GM12865 (cell line): ENCODE measurements at regions not wholly inside any gene's neighbourhood (a gene's known extent, or its start where the extent isn't known, plus 50 kb on each side); places are given as distances from the start of the nearest gene placed in this dataset.
A peak's percentile ranks its signal among the peaks of the same experiment; 100 is the strongest.
"Not testable (repeated sequence)": the region's sequence is repeated elsewhere in the genome, so short reads cannot be mapped to it uniquely, and the experiment has no call there.

Experiments used
- DNase-seq: peaks from one replicate; pipeline ENCODE4 v3.0.0; 2010; ENCODE audit warnings: low read depth
- H3K4me3 ChIP-seq: 2 replicates; pipeline ENCODE4 v1.5.1; 2011; ENCODE audit warnings: mild to moderate bottlenecking, low read depth, low read length, control low read depth
- CTCF ChIP-seq: IDR thresholded peaks from 2 replicates; pipeline ENCODE4 v1.5.1; 2011; ENCODE audit warnings: low read length, control low read depth, low read depth, inconsistent platforms; ENCODE audit not compliant: insufficient read depth; ENCODE audit errors: missing control alignments

- TF ChIP-seq CTCF: no peak
- no peak overlapping the region for H3K4me3 ChIP-seq
- no peak for DNase-seq
Observed at GRCh38 chr1:221965252-221965651, 223.4 kb upstream of the DUSP10 start.

GRCh38 chr1:221963742-221964141 is 221.9 kb upstream of the DUSP10 start:
- H3K4me3 ChIP-seq: no peak overlapping the region
- no peak for DNase-seq
- no peak for TF ChIP-seq CTCF

- DNase-seq: no peak
- no peak overlapping the region for H3K4me3 ChIP-seq
- TF ChIP-seq CTCF: no peak
Observed at GRCh38 chr1:221962385-221962784, 220.5 kb upstream of the DUSP10 start.

GRCh38 chr1:221961532-221962292 is 219.8 kb upstream of the DUSP10 start:
- peak; percentile 69 for DNase-seq
- H3K4me3 ChIP-seq: no peak overlapping the region
- TF ChIP-seq CTCF: no peak

GRCh38 chr1:221958161-221958562 is 216.3 kb upstream of the DUSP10 start:
- not testable (repeated sequence) for DNase-seq, H3K4me3 ChIP-seq

GRCh38 chr1:221957350-221957749 is 215.5 kb upstream of the DUSP10 start:
- H3K4me3 ChIP-seq: not testable (repeated sequence)

GRCh38 chr1:221949996-221950395 is 208.1 kb upstream of the DUSP10 start:
- TF ChIP-seq CTCF: no peak
- H3K4me3 ChIP-seq: no peak overlapping the region
- no peak for DNase-seq

More at GRCh38 chr1:221957350-221957749, 215.5 kb upstream of the DUSP10 start:
- not testable (repeated sequence) for DNase-seq

- no peak overlapping the region for H3K4me3 ChIP-seq
- TF ChIP-seq CTCF: no peak
- DNase-seq: no peak
Observed at GRCh38 chr1:221948459-221948858, 206.6 kb upstream of the DUSP10 start.
